Endothelial cell of umbilical vein (primary cell): ENCODE measurements at regions not wholly inside any gene's neighbourhood (a gene's known extent, or its start where the extent isn't known, plus 50 kb on each side); places are given as distances from the start of the nearest gene placed in this dataset.

Experiments used
- BruUV-seq: library from RNA; stranded (reverse); fragments of 400-500 nt; replicated peaks from 2 replicates; lab custom pipeline; 2021; lab: Mats Ljungman, UMichigan
- CTCF ChIA-PET: fragments of 300-600, 350-600 bp; sonication (Branson Sonifier 250); formaldehyde crosslinking; loops from one replicate; lab custom pipeline; 2021; ENCODE audit warnings: antibody characterized with exemption, inconsistent platforms; lab: Charles Lee
- POLR2A ChIA-PET: fragments of 300-600, 350-600 bp; sonication (Branson Sonifier 250); formaldehyde crosslinking; loops from one replicate; lab custom pipeline; 2021; ENCODE audit warnings: antibody characterized with exemption, inconsistent platforms; lab: Charles Lee
- DNase-seq: peaks from one replicate; pipeline ENCODE4 v3.0.0-alpha.2; 2011; ENCODE audit warnings: low read depth, low spot score
- FAIRE-seq: peaks from 2 replicates; lab custom pipeline; 2011; peaks lifted over from hg19 to GRCh38; lab: Jason Lieb, UNC
- H2AFZ ChIP-seq: 2 replicates; pipeline ENCODE4 v1.6.0; 2012; ENCODE audit warnings: low read depth, low read length, control low read depth, inconsistent platforms
- H3K27ac ChIP-seq: 2 replicates; pipeline ENCODE4 v1.5.1; 2011; ENCODE audit warnings: low read depth, mild to moderate bottlenecking, control low read depth, low read length, moderate library complexity; ENCODE audit not compliant: insufficient read depth
- H3K27me3 ChIP-seq, 2 experiments: 2 replicates each; pipeline versions ENCODE4 v1.6.0 to v1.6.1; 2011; ENCODE audit warnings: low read length in 2 of 2, mixed read lengths in 1 of 2; ENCODE audit not compliant: control insufficient read depth in 2 of 2, insufficient read depth in 2 of 2
- H3K36me3 ChIP-seq, 2 experiments: 2 replicates in 1 of 2; 3 replicates in 1 of 2; pipeline ENCODE4 v1.5.1; 2011; ENCODE audit warnings: low read length in 2 of 2, mild to moderate bottlenecking in 1 of 2, moderate library complexity in 1 of 2; ENCODE audit not compliant: control insufficient read depth in 2 of 2, insufficient read depth in 2 of 2; ENCODE audit errors: extremely low read depth in 1 of 2
- H3K4me1 ChIP-seq: 3 replicates; pipeline ENCODE4 v1.5.1; 2011; ENCODE audit warnings: mild to moderate bottlenecking, low read length; ENCODE audit not compliant: control insufficient read depth, insufficient read depth; ENCODE audit errors: extremely low read depth
- H3K4me2 ChIP-seq: 2 replicates; pipeline ENCODE4 v1.6.1; 2011; ENCODE audit warnings: low read length, control low read depth, mixed read lengths; ENCODE audit not compliant: insufficient read depth
- H3K4me3 ChIP-seq, 3 experiments: fragments of 200-600 bp in 1 of 3; sonication (generic), shearing (Covaris generic) in 1 of 3; replicated peaks in 1 of 3; 2 replicates each; pipeline ENCODE4 v1.5.1; 2011 to 2016; ENCODE audit warnings: control low read depth in 3 of 3, low read length in 3 of 3, mild to moderate bottlenecking in 2 of 3, inconsistent platforms in 1 of 3, low read depth in 1 of 3, moderate library complexity in 1 of 3; ENCODE audit not compliant: insufficient read depth in 1 of 3
- H3K79me2 ChIP-seq: 2 replicates; pipeline ENCODE4 v1.6.0; 2012; ENCODE audit warnings: low read length, inconsistent platforms; ENCODE audit not compliant: control insufficient read depth, insufficient read depth
- H3K9ac ChIP-seq: replicated peaks from 2 replicates; pipeline ENCODE3; 2011; ENCODE audit warnings: low read length, control low read depth; ENCODE audit not compliant: insufficient read depth; ENCODE audit errors: extremely low read depth
- H3K9me1 ChIP-seq: replicated peaks from 3 replicates; pipeline ENCODE4 v1.6.0; 2011; ENCODE audit warnings: mild to moderate bottlenecking, low read length; ENCODE audit not compliant: control insufficient read depth, insufficient read depth; ENCODE audit errors: extremely low read depth
- H3K9me3 ChIP-seq: replicated peaks from 2 replicates; pipeline ENCODE4 v1.5.1; 2012; ENCODE audit warnings: low read length, inconsistent platforms; ENCODE audit not compliant: control insufficient read depth, insufficient read depth
- H4K20me1 ChIP-seq: replicated peaks from 2 replicates; pipeline ENCODE3; 2011; ENCODE audit warnings: mild to moderate bottlenecking, low read length; ENCODE audit not compliant: control insufficient read depth, insufficient read depth; ENCODE audit errors: extremely low read depth
- EZH2 ChIP-seq: IDR thresholded peaks from 2 replicates; pipeline ENCODE4 v1.6.1; 2012; ENCODE audit warnings: borderline replicate concordance, low read depth, mild to moderate bottlenecking, moderate library complexity, low read length, inconsistent platforms; ENCODE audit not compliant: severe bottlenecking
- FOS ChIP-seq: IDR thresholded peaks from 2 replicates; pipeline ENCODE4 v1.6.1; 2011; ENCODE audit warnings: mild to moderate bottlenecking, low read length, moderate library complexity, borderline replicate concordance; ENCODE audit not compliant: insufficient read depth
- GATA2 ChIP-seq: IDR thresholded peaks from 2 replicates; pipeline ENCODE4 v1.7.0; 2011; ENCODE audit warnings: low read depth, mild to moderate bottlenecking, moderate library complexity, mixed read lengths, low read length; ENCODE audit not compliant: insufficient read length, insufficient read depth
- MAX ChIP-seq: IDR thresholded peaks from 2 replicates; pipeline ENCODE4 v1.6.1; 2011; ENCODE audit not compliant: insufficient read depth, insufficient read length
- POLR2A ChIP-seq: IDR thresholded peaks from 2 replicates; pipeline ENCODE4 v1.6.1; 2012; ENCODE audit warnings: low read depth, mild to moderate bottlenecking, control low read depth, low read length
- POLR2AphosphoS5 ChIP-seq: IDR thresholded peaks from 2 replicates; pipeline ENCODE4 v1.6.1; 2012; ENCODE audit warnings: low read depth, mild to moderate bottlenecking, control low read depth, low read length, moderate library complexity; ENCODE audit not compliant: insufficient read depth
- dilution Hi-C: fragments of 300-500 bp; cut with MboI; formaldehyde crosslinking; loops from one replicate; pipeline ENCODE4 v1.15.0; 2019; ENCODE audit warnings: low sequenced_read_pairs; ENCODE audit not compliant: extremely low pct_ligation_motif_present
- intact Hi-C: fragments of 100-400 bp; cut with micrococcal nuclease; formaldehyde crosslinking; loops from one replicate; pipeline ENCODE4 v1.10.0; 2022

GRCh38 chr1:187442603-187443002 lies 613.9 kb downstream of the PLA2G4A start:
- CTCF ChIA-PET: no interaction called here
- H3K4me2 ChIP-seq: no peak overlapping the region
- dilution Hi-C loops (no loop called here), intact Hi-C loops (no loop called here)
- H3K27me3 ChIP-seq: no peaks in the 10 kb centered on the region
- no peak overlapping the region for H3K4me3 ChIP-seq
- no peaks in the 10 kb centered on the region for H3K79me2 ChIP-seq
- no peaks in the 10 kb centered on the region for H4K20me1 ChIP-seq
- DNase-seq: no peak
- H3K9me3 ChIP-seq: no peaks in the 10 kb centered on the region
- H3K9me1 ChIP-seq: no peaks in the 10 kb centered on the region
- POLR2A ChIA-PET: no interaction called here
- no peaks in the 10 kb centered on the region for H3K4me1 ChIP-seq
- H3K27ac ChIP-seq: no peak overlapping the region
- BruUV-seq: no TSS peak
- no peak for TF ChIP-seq MAX
- no peak for TF ChIP-seq FOS
- no peak overlapping the region for H3K9ac ChIP-seq
- no peak for FAIRE-seq
- no peaks in the 10 kb centered on the region for H3K36me3 ChIP-seq
- no peak overlapping the region for H2AFZ ChIP-seq

- no peaks in the 10 kb centered on the region for H3K9me1 ChIP-seq
- CTCF ChIA-PET: no interaction called here
- H4K20me1 ChIP-seq: no peaks in the 10 kb centered on the region
- H3K27me3 ChIP-seq: no peaks in the 10 kb centered on the region
- dilution Hi-C loops (no loop called here), intact Hi-C loops (no loop called here)
- no peak overlapping the region for H3K9ac ChIP-seq
- TF ChIP-seq GATA2 (no peak), MAX (no peak), EZH2 (no peak), POLR2AphosphoS5 (no peak), POLR2A (no peak), FOS (no peak)
- POLR2A ChIA-PET: no interaction called here
- H3K36me3 ChIP-seq: no peaks in the 10 kb centered on the region
- no peak for DNase-seq
- H3K4me3 ChIP-seq: no peak overlapping the region
- no peaks in the 10 kb centered on the region for H3K79me2 ChIP-seq
- H2AFZ ChIP-seq: no peak overlapping the region
- H3K9me3 ChIP-seq: no peaks in the 10 kb centered on the region
- no peak for FAIRE-seq
- BruUV-seq: no TSS peak
- H3K27ac ChIP-seq: no peak overlapping the region
- H3K4me2 ChIP-seq: no peak overlapping the region
- H3K4me1 ChIP-seq: no peaks in the 10 kb centered on the region
Observed at GRCh38 chr1:187443939-187444338, 615.2 kb downstream of the PLA2G4A start.
